SIG-M5 treated with dmso at 0.1 percent for 504 hours (cell line): ENCODE measurements at regions not wholly inside any gene's neighbourhood (a gene's known extent, or its start where the extent isn't known, plus 50 kb on each side); places are given as distances from the start of the nearest gene placed in this dataset.
"Not testable (repeated sequence)": the region's sequence is repeated elsewhere in the genome, so short reads cannot be mapped to it uniquely, and the experiment has no call there.

Experiments used
- DNase-seq: peaks from one replicate; lab custom pipeline; 2025; ENCODE audit not compliant: unreplicated experiment; lab: John Stamatoyannopoulos, UW

GRCh38 chrX:74085642-74086236 lies 218.2 kb upstream of the ZCCHC13 start:
- DNase-seq, result no peak

- DNase-seq, result no peak
Observed at GRCh38 chrX:74080165-74080564, 223.8 kb upstream of the ZCCHC13 start.

- no peak for DNase-seq
Observed at GRCh38 chrX:74065831-74066390, 213.4 kb upstream of the XIST start.

GRCh38 chrX:74063426-74064155 lies 211.1 kb upstream of the XIST start:
- no peak for DNase-seq

- no peak for DNase-seq
Observed at GRCh38 chrX:74061879-74062278, 209.4 kb upstream of the XIST start.

- no peak for DNase-seq
Observed at GRCh38 chrX:74049126-74049525, 196.6 kb upstream of the XIST start.

- not testable (repeated sequence) for DNase-seq
Observed at GRCh38 chrX:74034066-74034465, 181.6 kb upstream of the XIST start.

GRCh38 chrX:74031527-74031926 lies 179.0 kb upstream of the XIST start:
- not testable (repeated sequence) for DNase-seq

GRCh38 chrX:74030766-74031165 lies 178.3 kb upstream of the XIST start:
- DNase-seq, result not testable (repeated sequence)

GRCh38 chrX:74025145-74025544 lies 172.6 kb upstream of the XIST start:
- not testable (repeated sequence) for DNase-seq

- no peak for DNase-seq
Observed at GRCh38 chrX:74023203-74023602, 170.7 kb upstream of the XIST start.

- DNase-seq, result no peak
Observed at GRCh38 chrX:74018253-74018652, 165.7 kb upstream of the XIST start.

GRCh38 chrX:74015379-74016019 lies 163.0 kb upstream of the XIST start:
- peak; percentile 52 for DNase-seq

GRCh38 chrX:74009041-74009440 lies 156.5 kb upstream of the XIST start:
- DNase-seq, result no peak

- no peak for DNase-seq
Observed at GRCh38 chrX:73992019-73992418, 139.5 kb upstream of the XIST start.

GRCh38 chrX:73987166-73987565 lies 134.7 kb upstream of the XIST start:
- DNase-seq, result no peak

- DNase-seq, result no peak
Observed at GRCh38 chrX:73979551-73980131, 127.1 kb upstream of the XIST start.

GRCh38 chrX:73977542-73978169 lies 125.1 kb upstream of the XIST start:
- no peak for DNase-seq

- DNase-seq, result not testable (repeated sequence)
Observed at GRCh38 chrX:73967461-73967860, 114.9 kb upstream of the XIST start.

- no peak for DNase-seq
Observed at GRCh38 chrX:73965833-73966232, 113.3 kb upstream of the XIST start.

GRCh38 chrX:73964579-73964978 lies 112.1 kb upstream of the XIST start:
- DNase-seq, result no peak
